IMR-90 (cell line): ENCODE measurements at regions not wholly inside any gene's neighbourhood (a gene's known extent, or its start where the extent isn't known, plus 50 kb on each side); places are given as distances from the start of the nearest gene placed in this dataset.

Source experiments
- ATAC-seq: fragments of 200-7000 bp; cut with Tn5 transposase; 2 replicates; pipeline ENCODE4 v1.9.1; 2020; ENCODE audit warnings: low read depth, mild to moderate bottlenecking, moderate library complexity
- BruUV-seq: library from RNA; stranded (reverse); fragments of 400-500 nt; replicated peaks from 2 replicates; lab custom pipeline; 2021; lab: Mats Ljungman, UMichigan
- CTCF ChIA-PET: fragments of 300-600 bp; formaldehyde crosslinking; extraction: SDS; loops from one replicate; lab custom pipeline; 2021; ENCODE audit warnings: antibody characterized with exemption; lab: Yijun Ruan, JAX
- POLR2A ChIA-PET: fragments of 300-600 bp; sonication (Branson Sonifier 250); formaldehyde crosslinking; loops from one replicate; lab custom pipeline; 2022; ENCODE audit warnings: antibody characterized with exemption; ENCODE audit not compliant: unreplicated experiment; lab: Charles Lee
- DNase-seq: peaks from one replicate; pipeline ENCODE4 v3.0.0; 2013
- H2AFZ ChIP-seq: replicated peaks from 2 replicates; pipeline ENCODE3; 2013; ENCODE audit warnings: low read length, mild to moderate bottlenecking; ENCODE audit not compliant: poor library complexity
- H2AK5ac ChIP-seq: 2 replicates; pipeline ENCODE4 v1.6.1; 2013; ENCODE audit warnings: low read depth, low read length, inconsistent platforms
- H2AK9ac ChIP-seq: replicated peaks from 2 replicates; pipeline ENCODE3; 2013; ENCODE audit warnings: mild to moderate bottlenecking, low read depth, low read length, moderate library complexity; ENCODE audit not compliant: poor library complexity
- H2BK120ac ChIP-seq: 2 replicates; pipeline ENCODE4 v1.6.1; 2013; ENCODE audit warnings: low read depth, low read length, inconsistent platforms
- H2BK15ac ChIP-seq: 3 replicates; pipeline ENCODE4 v1.6.1; 2013; ENCODE audit warnings: low read depth, low read length, inconsistent platforms
- H2BK20ac ChIP-seq: 2 replicates; pipeline ENCODE4 v1.6.1; 2013; ENCODE audit warnings: low read depth, mild to moderate bottlenecking, inconsistent platforms, low read length, moderate library complexity
- H2BK5ac ChIP-seq: 2 replicates; pipeline ENCODE4 v1.6.1; 2013; ENCODE audit warnings: mild to moderate bottlenecking, low read depth, low read length, inconsistent platforms; ENCODE audit not compliant: poor library complexity, severe bottlenecking
- H3K14ac ChIP-seq: replicated peaks from 2 replicates; pipeline ENCODE4 v1.6.1; 2013; ENCODE audit warnings: low read depth, low read length, inconsistent platforms
- H3K18ac ChIP-seq: 2 replicates; pipeline ENCODE4 v1.6.1; 2013; ENCODE audit warnings: low read depth, low read length, control low read depth
- H3K23ac ChIP-seq: 2 replicates; pipeline ENCODE4 v1.6.1; 2013; ENCODE audit warnings: low read depth, low read length, inconsistent platforms
- H3K27ac ChIP-seq: 2 replicates; pipeline ENCODE4 v1.5.1; 2013; ENCODE audit warnings: mild to moderate bottlenecking, control low read depth, low read length; ENCODE audit not compliant: insufficient read depth
- H3K27me3 ChIP-seq: 2 replicates; pipeline ENCODE4 v1.6.1; 2013; ENCODE audit warnings: low read length; ENCODE audit not compliant: control insufficient read depth, insufficient read depth
- H3K36me3 ChIP-seq: 2 replicates; pipeline ENCODE4 v1.6.1; 2013; ENCODE audit warnings: low read length, mixed read lengths; ENCODE audit not compliant: control insufficient read depth, insufficient read depth
- H3K4ac ChIP-seq: 2 replicates; pipeline ENCODE4 v1.6.1; 2013; ENCODE audit warnings: low read depth, low read length, inconsistent platforms
- H3K4me1 ChIP-seq: 2 replicates; pipeline ENCODE4 v1.6.1; 2013; ENCODE audit warnings: low read length, mixed read lengths; ENCODE audit not compliant: control insufficient read depth, insufficient read depth
- H3K4me2 ChIP-seq: 2 replicates; pipeline ENCODE4 v1.6.1; 2013; ENCODE audit warnings: low read depth, mild to moderate bottlenecking, control low read depth, low read length, moderate library complexity
- H3K4me3 ChIP-seq: 2 replicates; pipeline ENCODE4 v1.5.1; 2013; ENCODE audit warnings: low read depth, mild to moderate bottlenecking, control low read depth, low read length, moderate library complexity; ENCODE audit not compliant: insufficient read depth
- H3K56ac ChIP-seq: 2 replicates; pipeline ENCODE4 v1.6.1; 2013; ENCODE audit warnings: low read length, inconsistent platforms; ENCODE audit not compliant: insufficient read depth; ENCODE audit errors: extremely low read depth
- H3K79me1 ChIP-seq, 2 experiments: 2 replicates each; pipeline ENCODE4 v1.6.1; 2013; ENCODE audit warnings: low read length in 2 of 2, inconsistent platforms in 1 of 2, low read depth in 1 of 2
- H3K9ac ChIP-seq: 2 replicates; pipeline ENCODE4 v1.6.1; 2013; ENCODE audit warnings: low read depth, low read length, control low read depth
- H3K9me1 ChIP-seq: 2 replicates; pipeline ENCODE4 v1.6.1; 2013; ENCODE audit warnings: low read length, inconsistent platforms; ENCODE audit not compliant: insufficient read depth
- H3K9me3 ChIP-seq: 2 replicates; pipeline ENCODE4 v1.6.1; 2013; ENCODE audit warnings: low read length; ENCODE audit not compliant: control insufficient read depth, insufficient read depth
- H4K20me1 ChIP-seq: 2 replicates; pipeline ENCODE4 v1.6.1; 2013; ENCODE audit warnings: low read length, inconsistent platforms; ENCODE audit not compliant: insufficient read depth
- H4K5ac ChIP-seq: 2 replicates; pipeline ENCODE4 v1.6.1; 2013; ENCODE audit warnings: mild to moderate bottlenecking, low read depth, low read length, control low read depth
- H4K8ac ChIP-seq, 2 experiments: 2 replicates each; pipeline ENCODE4 v1.6.1; 2013; ENCODE audit warnings: low read depth in 2 of 2, low read length in 2 of 2, control low read depth in 1 of 2, inconsistent platforms in 1 of 2
- H4K91ac ChIP-seq: 2 replicates; pipeline ENCODE4 v1.6.1; 2013; ENCODE audit warnings: low read depth, low read length, inconsistent platforms; ENCODE audit not compliant: insufficient read depth
- BHLHE40 ChIP-seq: fragments of 150-350 bp; IDR thresholded peaks from 2 replicates; pipeline ENCODE4 v1.6.1; 2016; ENCODE audit warnings: mild to moderate bottlenecking, low read depth, low read length
- CEBPB ChIP-seq: IDR thresholded peaks from 2 replicates; pipeline ENCODE4 v1.6.1; 2012; ENCODE audit warnings: low read depth, low read length, improper control_type of control experiment
- CHD1 ChIP-seq: IDR thresholded peaks from 2 replicates; pipeline ENCODE4 v1.6.1; 2012; ENCODE audit warnings: low read depth, low read length, improper control_type of control experiment
- FOS ChIP-seq: fragments of 150-350 bp; IDR thresholded peaks from 2 replicates; pipeline ENCODE4 v1.6.1; 2016; ENCODE audit warnings: low read depth, low read length
- MAFK ChIP-seq: IDR thresholded peaks from 2 replicates; pipeline ENCODE4 v1.6.1; 2012; ENCODE audit warnings: low read depth, low read length, improper control_type of control experiment
- MAZ ChIP-seq: IDR thresholded peaks from 2 replicates; pipeline ENCODE4 v1.6.1; 2012; ENCODE audit warnings: low read depth, mild to moderate bottlenecking, low read length, improper control_type of control experiment, moderate library complexity, borderline replicate concordance
- MXI1 ChIP-seq: IDR thresholded peaks from 2 replicates; pipeline ENCODE4 v1.6.1; 2012; ENCODE audit warnings: low read depth, mild to moderate bottlenecking, low read length, moderate library complexity, borderline replicate concordance
- NFE2L2 ChIP-seq: fragments of 150-350 bp; IDR thresholded peaks from 2 replicates; pipeline ENCODE4 v1.6.1; 2016; ENCODE audit warnings: low read depth, mild to moderate bottlenecking, low read length
- POLR2A ChIP-seq: IDR thresholded peaks from 2 replicates; pipeline ENCODE4 v1.6.1; 2012; ENCODE audit warnings: mild to moderate bottlenecking, low read depth, low read length
- RAD21 ChIP-seq: IDR thresholded peaks from 2 replicates; pipeline ENCODE4 v1.6.1; 2012; ENCODE audit warnings: low read length, improper control_type of control experiment
- RCOR1 ChIP-seq: IDR thresholded peaks from 2 replicates; pipeline ENCODE4 v1.6.1; 2012; ENCODE audit warnings: mild to moderate bottlenecking, low read length, improper control_type of control experiment; ENCODE audit not compliant: insufficient replicate concordance
- RFX5 ChIP-seq: IDR thresholded peaks from 2 replicates; pipeline ENCODE4 v1.8.0; 2012; ENCODE audit warnings: low read depth, mild to moderate bottlenecking, low read length, moderate library complexity
- SMC3 ChIP-seq: fragments of 150-350 bp; IDR thresholded peaks from 2 replicates; pipeline ENCODE4 v1.6.1; 2016; ENCODE audit warnings: low read depth, mild to moderate bottlenecking, antibody characterized with exemption, low read length, moderate library complexity
- WGBS, 2 experiments: methylation state at CpG; one replicate each; pipeline versions ENCODE4 v1.1.5 to v1.1.7; 2013; ENCODE audit warnings: missing lambda C conversion rate in 2 of 2; ENCODE audit not compliant: insufficient read length in 1 of 2; ENCODE audit errors: extremely low coverage in 2 of 2; 5-methylcytosine and 5-hydroxymethylcytosine counted together
- dilution Hi-C: fragments of 300-500 bp; cut with HindIII; formaldehyde crosslinking; loops from one replicate; pipeline ENCODE4 v1.14.3; 2018; ENCODE audit warnings: low sequenced_read_pairs; ENCODE audit not compliant: unreplicated experiment
- in situ Hi-C: fragments of 300-500 bp; cut with MboI; formaldehyde crosslinking; loops from 3 replicates; pipeline ENCODE4 v1.14.3; 2019; ENCODE audit warnings: low sequenced_read_pairs, inconsistent platforms, mixed read lengths
- intact Hi-C: fragments of 100-400 bp; cut with micrococcal nuclease; formaldehyde crosslinking; loops from 2 replicates; pipeline ENCODE4 v1.10.0; 2022
- TF ChIP-seq, protein P1 (sequence below): conservative IDR thresholded peaks from 2 replicates; pipeline ENCODE4 v1.5.1; 2012; ENCODE audit warnings: mild to moderate bottlenecking, low read depth, low read length, improper control_type of control experiment
- TF ChIP-seq, protein P2 (sequence below): fragments of 150-350 bp; IDR thresholded peaks from 2 replicates; pipeline ENCODE4 v1.6.1; 2016; ENCODE audit warnings: low read depth, mild to moderate bottlenecking, low read length, moderate library complexity, borderline replicate concordance
- TF ChIP-seq, protein P3 (sequence below): fragments of 150-350 bp; IDR thresholded peaks from 2 replicates; pipeline ENCODE4 v1.6.1; 2017; ENCODE audit warnings: mild to moderate bottlenecking, antibody characterized with exemption, low read length, low read depth

DNA sequence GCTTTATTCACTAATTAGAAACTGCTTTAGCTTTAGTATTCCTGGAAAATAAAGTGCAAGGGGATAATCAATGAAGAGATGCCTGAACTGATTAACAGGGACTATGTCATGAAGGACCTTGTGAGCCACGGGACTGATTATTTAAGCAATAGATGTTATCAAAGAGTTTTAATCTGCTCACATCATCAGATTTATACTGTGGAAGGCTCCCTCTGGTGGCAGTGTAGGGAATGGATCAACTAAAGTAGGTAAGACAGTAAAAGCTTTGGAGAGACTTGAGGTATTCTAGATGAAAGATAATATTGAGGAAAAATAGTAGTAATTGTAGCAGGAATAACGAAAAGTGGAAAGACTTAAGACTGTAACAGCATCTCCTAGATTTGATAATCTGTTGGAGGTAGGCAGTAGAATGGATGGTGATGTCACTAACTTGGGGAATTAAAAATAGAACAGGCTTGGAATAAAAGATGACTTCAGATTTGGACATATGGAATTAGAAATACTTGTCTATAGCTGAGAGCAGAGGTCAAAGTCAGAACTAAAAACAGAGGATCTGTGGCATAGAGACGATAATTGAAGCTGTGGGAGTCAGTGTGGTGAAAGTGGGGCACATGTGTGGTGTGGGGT is 80.3 kb upstream of the HTR1E start:
- ATAC-seq: peak; percentile 46; the same call in 1 of the 2 replicates
- no peaks in the 10 kb centered on the region for H3K4me1 ChIP-seq
- no TSS peak for BruUV-seq

More for the DNA sequence above, 80.3 kb upstream of the HTR1E start:
- no peak overlapping the region for H3K56ac ChIP-seq
- no peak overlapping the region for H2BK15ac ChIP-seq
- H2BK5ac ChIP-seq: no peak overlapping the region
- H3K4ac ChIP-seq: no peak overlapping the region
- TF ChIP-seq RCOR1: no peak
- no peak for TF ChIP-seq MXI1
- no peak for TF ChIP-seq NFE2L2
- no peak for TF ChIP-seq CHD1
- TF ChIP-seq BHLHE40: no peak
- no peak for TF ChIP-seq POLR2A
- TF ChIP-seq SMC3: peak; percentile 60
- TF ChIP-seq, protein P1, sequence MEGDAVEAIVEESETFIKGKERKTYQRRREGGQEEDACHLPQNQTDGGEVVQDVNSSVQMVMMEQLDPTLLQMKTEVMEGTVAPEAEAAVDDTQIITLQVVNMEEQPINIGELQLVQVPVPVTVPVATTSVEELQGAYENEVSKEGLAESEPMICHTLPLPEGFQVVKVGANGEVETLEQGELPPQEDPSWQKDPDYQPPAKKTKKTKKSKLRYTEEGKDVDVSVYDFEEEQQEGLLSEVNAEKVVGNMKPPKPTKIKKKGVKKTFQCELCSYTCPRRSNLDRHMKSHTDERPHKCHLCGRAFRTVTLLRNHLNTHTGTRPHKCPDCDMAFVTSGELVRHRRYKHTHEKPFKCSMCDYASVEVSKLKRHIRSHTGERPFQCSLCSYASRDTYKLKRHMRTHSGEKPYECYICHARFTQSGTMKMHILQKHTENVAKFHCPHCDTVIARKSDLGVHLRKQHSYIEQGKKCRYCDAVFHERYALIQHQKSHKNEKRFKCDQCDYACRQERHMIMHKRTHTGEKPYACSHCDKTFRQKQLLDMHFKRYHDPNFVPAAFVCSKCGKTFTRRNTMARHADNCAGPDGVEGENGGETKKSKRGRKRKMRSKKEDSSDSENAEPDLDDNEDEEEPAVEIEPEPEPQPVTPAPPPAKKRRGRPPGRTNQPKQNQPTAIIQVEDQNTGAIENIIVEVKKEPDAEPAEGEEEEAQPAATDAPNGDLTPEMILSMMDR: peak; percentile 59
- TF ChIP-seq FOS: no peak
- TF ChIP-seq RFX5: no peak
- TF ChIP-seq CEBPB: no peak
- TF ChIP-seq MAFK: peak; percentile 59
- TF ChIP-seq, protein P2, sequence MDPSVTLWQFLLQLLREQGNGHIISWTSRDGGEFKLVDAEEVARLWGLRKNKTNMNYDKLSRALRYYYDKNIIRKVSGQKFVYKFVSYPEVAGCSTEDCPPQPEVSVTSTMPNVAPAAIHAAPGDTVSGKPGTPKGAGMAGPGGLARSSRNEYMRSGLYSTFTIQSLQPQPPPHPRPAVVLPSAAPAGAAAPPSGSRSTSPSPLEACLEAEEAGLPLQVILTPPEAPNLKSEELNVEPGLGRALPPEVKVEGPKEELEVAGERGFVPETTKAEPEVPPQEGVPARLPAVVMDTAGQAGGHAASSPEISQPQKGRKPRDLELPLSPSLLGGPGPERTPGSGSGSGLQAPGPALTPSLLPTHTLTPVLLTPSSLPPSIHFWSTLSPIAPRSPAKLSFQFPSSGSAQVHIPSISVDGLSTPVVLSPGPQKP: no peak
- no peak for TF ChIP-seq MAZ
- TF ChIP-seq RAD21: peak; percentile 42
- TF ChIP-seq, protein P3, sequence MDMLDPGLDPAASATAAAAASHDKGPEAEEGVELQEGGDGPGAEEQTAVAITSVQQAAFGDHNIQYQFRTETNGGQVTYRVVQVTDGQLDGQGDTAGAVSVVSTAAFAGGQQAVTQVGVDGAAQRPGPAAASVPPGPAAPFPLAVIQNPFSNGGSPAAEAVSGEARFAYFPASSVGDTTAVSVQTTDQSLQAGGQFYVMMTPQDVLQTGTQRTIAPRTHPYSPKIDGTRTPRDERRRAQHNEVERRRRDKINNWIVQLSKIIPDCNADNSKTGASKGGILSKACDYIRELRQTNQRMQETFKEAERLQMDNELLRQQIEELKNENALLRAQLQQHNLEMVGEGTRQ: no peak
- no peak overlapping the region for H3K14ac ChIP-seq
- H3K9ac ChIP-seq: no peak overlapping the region
- H3K4me2 ChIP-seq: no peak overlapping the region
- H3K79me1 ChIP-seq: no peaks in the 10 kb centered on the region
- intact Hi-C loops: loop anchor here (1.0 kb wide), 1 partner anchor 1100 kb away; no protein-coding TSS in a partner anchor
- in situ Hi-C loops: loop anchor here (25.0 kb wide), 1 partner anchor 1095 kb away; no protein-coding TSS in a partner anchor
- H4K5ac ChIP-seq: no peak overlapping the region
- no peak overlapping the region for H3K27ac ChIP-seq
- H2AFZ ChIP-seq: no peak overlapping the region
- H2AK9ac ChIP-seq: no peak overlapping the region
- no peaks in the 10 kb centered on the region for H3K36me3 ChIP-seq
- H4K20me1 ChIP-seq: no peaks in the 10 kb centered on the region
- no peaks in the 10 kb centered on the region for H3K27me3 ChIP-seq
- no peaks in the 10 kb centered on the region for H3K9me1 ChIP-seq
- no peak overlapping the region for H3K4me3 ChIP-seq
- no peak overlapping the region for H2BK20ac ChIP-seq
- no peaks in the 10 kb centered on the region for H3K9me3 ChIP-seq
- DNase-seq: peak; percentile 28
- POLR2A ChIA-PET: no interaction called here
- WGBS, 2 experiments: 40% methylated on average over 1 of the region's 3 CpGs; no CpG with 5 or more reads in 1 of the 2 experiments
- CTCF ChIA-PET: interaction anchor here (0.6 kb wide), 2 partner anchors 933 to 1109 kb away, joined by 4 read pairs; no protein-coding TSS in a partner anchor
- dilution Hi-C loops: no loop called here
- H2AK5ac ChIP-seq: no peak overlapping the region
- no peak overlapping the region for H4K8ac ChIP-seq
- no peak overlapping the region for H3K18ac ChIP-seq
- H2BK120ac ChIP-seq: no peak overlapping the region
- H4K91ac ChIP-seq: no peak overlapping the region
- H3K23ac ChIP-seq: no peak overlapping the region
